GM21723 (cell line): ENCODE measurements at regions not wholly inside any gene's neighbourhood (a gene's known extent, or its start where the extent isn't known, plus 50 kb on each side); places are given as distances from the start of the nearest gene placed in this dataset.
"Not testable (repeated sequence)": the region's sequence is repeated elsewhere in the genome, so short reads cannot be mapped to it uniquely, and the experiment has no call there.

Experiments
- ATAC-seq: cut with Tn5 transposase; IDR thresholded peaks from one replicate; pipeline ENCODE4 v1.9.1; 2021; ENCODE audit warnings: mild to moderate bottlenecking, moderate library complexity; ENCODE audit not compliant: unreplicated experiment

GRCh38 chr12:102672212-102672611 lies 191.8 kb upstream of the IGF1 start:
- ATAC-seq, result not testable (repeated sequence)

GRCh38 chr12:102669056-102669455 lies 188.7 kb upstream of the IGF1 start:
- no peak for ATAC-seq

DNA sequence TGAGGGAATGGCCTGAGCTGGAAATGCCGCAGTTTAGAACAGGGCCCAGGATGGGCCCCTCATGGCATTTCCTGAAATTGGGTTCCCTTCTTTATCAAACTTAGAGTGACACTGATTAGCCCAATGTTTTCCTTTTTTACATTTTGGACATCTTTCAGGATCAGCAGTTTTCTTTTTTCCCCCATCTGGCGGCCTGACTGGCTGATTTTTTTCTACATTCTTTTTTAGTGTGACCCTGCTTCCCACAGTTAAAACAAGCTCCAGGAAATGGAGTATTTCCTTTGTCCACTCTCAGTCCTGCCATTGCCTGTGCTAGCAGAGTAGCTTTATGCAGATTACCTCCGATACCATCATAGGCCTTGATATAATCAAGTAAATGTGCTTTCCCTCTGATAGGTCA lies 185.8 kb upstream of the IGF1 start:
- ATAC-seq, result not testable (repeated sequence)

DNA sequence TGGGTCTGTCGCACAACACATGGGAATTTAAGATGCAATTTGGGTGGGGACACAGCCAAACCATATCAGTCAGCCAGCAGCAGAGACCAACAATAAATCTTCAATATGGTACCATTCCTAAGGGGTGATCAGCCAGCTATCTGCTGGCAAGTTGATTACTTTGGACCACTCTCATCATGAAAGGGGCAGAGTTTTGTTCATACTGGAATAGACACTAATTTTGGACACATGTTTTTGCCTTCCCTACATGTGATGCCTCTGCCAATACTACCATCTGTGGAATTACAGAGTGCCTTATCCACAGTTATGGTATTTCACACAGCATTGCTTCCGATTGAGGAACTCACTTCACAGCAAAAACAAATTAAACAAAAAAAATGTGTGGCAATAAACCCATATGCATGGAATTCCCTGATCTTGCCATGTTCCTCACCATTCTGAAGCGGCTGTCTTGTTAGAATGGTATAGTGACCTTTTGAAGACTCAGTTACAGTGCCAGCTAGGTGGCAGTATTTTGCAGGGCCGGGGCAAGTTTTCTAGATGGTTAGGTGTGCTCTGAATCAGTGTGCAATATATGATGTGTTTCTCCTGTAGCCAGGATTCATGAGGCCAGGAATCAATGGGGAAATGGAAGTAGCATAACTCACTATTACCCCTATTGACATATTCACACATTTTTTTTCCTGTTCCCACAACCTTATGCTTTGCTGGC lies 179.0 kb upstream of the IGF1 start:
- no peak for ATAC-seq

DNA sequence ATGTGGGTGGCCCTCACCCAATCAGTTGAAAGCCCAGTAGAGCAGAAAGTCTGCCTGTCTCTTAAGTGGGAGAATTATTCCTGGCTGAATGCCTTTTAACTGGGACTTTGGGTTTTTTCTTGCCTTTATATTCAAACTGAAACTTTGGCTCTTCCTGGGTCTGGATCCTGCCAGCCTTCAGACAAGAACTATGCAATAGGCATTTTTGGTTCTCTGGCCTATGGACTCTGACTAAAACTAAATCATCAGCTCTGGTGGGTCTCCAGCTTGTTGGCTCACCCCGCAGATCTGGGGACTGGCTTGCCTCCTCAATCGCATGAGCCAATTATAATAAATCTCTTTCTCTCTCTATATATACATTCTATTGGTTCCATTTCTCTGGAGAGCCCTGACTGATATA lies 173.0 kb upstream of the IGF1 start:
- no peak for ATAC-seq

GRCh38 chr12:102652645-102653313 lies 172.4 kb upstream of the IGF1 start:
- peak; percentile 87 for ATAC-seq

GRCh38 chr12:102645968-102646367 lies 165.6 kb upstream of the IGF1 start:
- no peak for ATAC-seq

DNA sequence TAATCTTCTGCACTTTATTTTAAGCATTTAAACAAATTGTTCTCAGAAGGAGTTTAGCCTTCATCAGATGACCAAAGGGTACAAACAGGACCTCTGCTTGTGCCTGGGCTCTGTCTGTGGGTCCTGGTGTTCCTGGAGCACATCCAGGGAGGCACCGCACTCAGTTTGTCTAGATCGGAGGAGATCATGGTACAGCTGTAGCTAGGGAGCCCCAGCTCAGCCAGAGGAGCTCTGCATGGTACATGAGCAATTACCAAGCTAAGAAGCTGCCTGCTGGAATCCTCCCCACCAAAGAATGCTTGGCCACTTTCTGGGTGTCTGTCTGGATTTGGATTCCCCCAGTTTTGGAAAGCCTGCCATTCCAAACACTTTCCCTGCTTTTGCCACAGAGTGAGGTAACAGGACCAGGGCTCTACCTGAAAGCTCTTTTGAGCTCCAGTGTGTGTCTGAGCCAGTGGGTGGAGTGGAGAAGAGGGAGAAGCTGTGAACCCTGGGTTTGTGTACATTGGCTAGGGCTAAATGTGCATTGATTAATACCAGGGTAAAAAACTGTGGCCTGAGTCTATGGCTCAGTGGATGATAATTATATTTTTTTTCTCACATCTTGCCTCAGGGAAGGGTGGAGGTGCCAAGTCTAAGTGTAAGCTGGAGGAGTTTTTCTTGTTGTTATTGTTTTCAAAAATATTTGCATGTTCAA lies 163.7 kb upstream of the IGF1 start:
- no peak for ATAC-seq

DNA sequence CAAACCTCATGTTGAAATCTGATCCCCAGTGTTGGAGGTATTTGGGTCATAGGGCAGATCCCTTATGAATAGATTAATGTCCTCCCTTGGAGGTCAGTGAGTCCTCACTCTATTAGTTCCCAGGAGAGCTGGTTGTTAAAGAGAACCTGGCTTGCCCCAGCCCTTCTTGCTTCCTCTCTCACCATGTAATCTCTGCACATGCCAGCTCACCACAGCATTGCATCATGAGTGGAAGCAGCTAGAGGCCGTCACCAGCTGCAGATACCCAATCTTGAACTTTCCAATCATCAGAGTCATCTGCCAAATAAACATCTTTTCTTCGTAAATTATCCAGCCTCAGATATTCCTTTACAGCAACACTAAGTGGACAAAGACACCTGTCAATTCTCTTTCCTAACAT lies 161.8 kb upstream of the IGF1 start:
- ATAC-seq, result no peak

DNA sequence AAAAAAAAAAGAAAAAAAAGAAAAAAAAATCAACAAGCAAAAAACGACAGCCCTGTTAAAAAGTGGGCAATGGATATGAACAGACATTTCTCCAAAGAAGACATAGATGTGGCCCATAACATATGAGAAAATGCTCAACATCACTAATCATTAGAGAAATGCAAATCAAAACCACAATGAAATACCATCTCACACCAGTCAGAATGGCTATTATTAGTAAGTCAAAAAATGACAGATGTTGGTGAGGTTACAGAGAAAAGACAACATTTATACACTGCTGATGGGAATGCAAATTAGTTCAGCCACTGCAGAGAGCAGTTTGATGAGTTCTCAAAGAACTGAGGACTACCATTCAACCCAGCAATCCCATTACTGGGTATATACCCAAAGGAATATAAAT lies 160.3 kb upstream of the IGF1 start:
- ATAC-seq, result not testable (repeated sequence)

- ATAC-seq, result no peak
Measured at GRCh38 chr12:102638777-102639176, 158.4 kb upstream of the IGF1 start.

GRCh38 chr12:102633981-102634605 lies 153.7 kb upstream of the IGF1 start:
- no peak for ATAC-seq

GRCh38 chr12:102631274-102631673 lies 150.9 kb upstream of the IGF1 start:
- ATAC-seq, result no peak

GRCh38 chr12:102629262-102629888 lies 149.0 kb upstream of the IGF1 start:
- ATAC-seq, result no peak

- ATAC-seq, result no peak
Measured at GRCh38 chr12:102625819-102626218, 145.5 kb upstream of the IGF1 start.

DNA sequence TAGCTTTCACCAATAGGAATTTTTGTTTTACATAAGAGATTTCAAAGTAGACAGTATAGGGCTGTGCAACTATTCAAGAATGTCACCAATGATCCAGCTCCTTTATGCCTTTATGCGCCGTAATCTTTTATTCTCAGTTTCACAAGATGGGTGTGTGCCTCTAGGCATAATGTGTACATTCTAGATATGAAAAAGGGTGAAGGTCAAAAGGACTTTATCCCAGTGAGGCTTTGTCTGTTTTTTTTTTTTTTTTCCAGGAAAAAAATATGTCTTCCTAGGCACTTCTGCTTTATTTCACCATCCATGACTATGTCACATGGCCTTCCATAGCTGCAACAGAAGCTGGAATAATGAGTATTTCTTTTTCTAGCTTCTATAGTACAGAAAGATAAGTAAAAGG lies 142.3 kb upstream of the IGF1 start:
- no peak for ATAC-seq

DNA sequence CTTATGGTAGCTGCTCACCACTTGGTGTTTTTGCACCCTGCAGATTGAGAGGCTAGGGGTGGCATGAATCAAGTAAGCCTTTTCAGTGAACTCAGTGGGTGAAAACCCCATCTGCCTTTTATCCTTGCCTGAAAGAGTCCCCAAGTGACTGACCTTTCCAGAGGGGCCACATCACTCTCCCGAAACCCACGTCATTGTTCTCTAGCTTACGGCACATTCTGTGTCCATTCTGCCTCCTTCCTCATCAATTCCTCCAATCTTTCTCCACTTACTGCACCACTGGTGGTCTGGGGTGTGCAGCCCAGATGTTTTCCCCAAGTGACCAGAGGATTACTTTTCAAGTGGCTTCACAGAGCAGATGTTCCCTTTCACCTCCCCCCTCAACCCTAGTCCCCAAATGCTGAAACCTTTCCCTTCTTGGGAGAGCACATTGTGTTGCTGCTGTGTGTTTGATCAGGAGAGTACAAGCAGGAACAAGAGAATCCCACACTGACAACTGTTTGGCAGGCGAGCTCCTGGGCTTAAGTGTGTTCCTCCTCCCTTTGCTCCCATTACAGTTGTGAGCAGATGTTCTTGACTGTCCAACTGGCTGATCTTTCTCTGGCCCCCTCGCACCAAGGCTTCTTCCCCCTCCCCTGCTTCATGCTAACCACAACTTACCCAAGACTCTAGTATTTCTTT lies 138.0 kb upstream of the IGF1 start:
- ATAC-seq, result no peak

DNA sequence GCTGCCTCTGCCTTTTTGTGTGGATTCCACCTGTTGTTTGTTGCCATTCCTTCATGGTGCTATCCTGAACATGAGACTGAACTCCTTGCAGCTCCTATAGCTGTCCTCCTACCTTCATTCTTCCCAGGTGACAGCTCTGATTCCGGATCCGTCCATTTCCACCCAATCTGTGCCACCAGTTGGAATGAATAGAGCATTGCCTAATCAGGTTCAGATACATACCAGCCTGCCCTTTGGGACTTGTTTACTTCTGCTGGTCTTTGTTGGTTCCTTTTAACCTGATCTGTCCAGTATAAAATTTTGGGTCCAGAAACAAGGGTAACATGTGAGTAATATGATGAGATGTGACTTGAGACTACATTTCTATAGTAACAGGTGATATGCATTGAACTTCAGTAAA lies 136.3 kb upstream of the IGF1 start:
- no peak for ATAC-seq

DNA sequence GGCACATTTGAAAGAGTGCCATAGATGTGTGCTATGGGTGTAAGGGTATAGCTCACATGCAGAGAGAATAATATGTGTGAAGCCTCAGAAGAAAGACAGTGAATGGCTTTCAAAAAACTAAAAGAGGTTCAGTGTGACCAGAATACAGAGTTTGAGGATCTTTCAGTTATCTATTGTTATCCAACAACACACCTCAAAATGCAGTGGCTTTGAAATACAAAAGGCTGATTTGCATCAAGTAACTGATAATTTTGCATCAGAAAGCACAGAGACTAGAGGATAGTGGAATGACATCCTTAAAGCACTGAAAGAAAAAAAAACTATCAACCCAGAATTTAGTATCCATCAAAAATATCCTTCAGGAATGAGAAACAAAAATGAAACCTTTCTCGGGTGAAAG lies 131.6 kb upstream of the IGF1 start:
- ATAC-seq, result no peak

- no peak for ATAC-seq
Measured at GRCh38 chr12:102609996-102610395, 129.6 kb upstream of the IGF1 start.

DNA sequence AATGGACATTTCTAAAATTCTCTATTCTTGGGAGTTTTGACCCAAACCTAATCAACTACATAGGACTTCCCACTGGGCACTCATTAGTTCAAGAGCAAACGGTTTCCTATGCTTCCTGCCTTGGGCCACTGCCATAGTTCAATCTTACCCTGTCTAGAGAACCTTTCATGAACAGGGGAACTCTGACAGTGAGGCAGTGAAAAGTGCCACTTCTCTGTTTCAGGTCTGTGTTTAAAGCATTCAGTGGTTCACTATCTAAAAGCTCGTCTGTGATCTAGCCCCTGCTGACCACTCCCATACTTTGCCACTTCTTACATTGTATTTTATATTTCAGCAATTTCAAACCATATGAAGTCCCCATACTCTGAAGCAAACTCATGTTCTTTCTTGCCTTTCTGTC lies 122.7 kb upstream of the IGF1 start:
- no peak for ATAC-seq
